GF-D8 (cell line): ENCODE measurements at regions not wholly inside any gene's neighbourhood (a gene's known extent, or its start where the extent isn't known, plus 50 kb on each side); places are given as distances from the start of the nearest gene placed in this dataset.

Experiments
- DNase-seq: peaks from one replicate; lab custom pipeline; 2025; lab: John Stamatoyannopoulos, UW

DNA sequence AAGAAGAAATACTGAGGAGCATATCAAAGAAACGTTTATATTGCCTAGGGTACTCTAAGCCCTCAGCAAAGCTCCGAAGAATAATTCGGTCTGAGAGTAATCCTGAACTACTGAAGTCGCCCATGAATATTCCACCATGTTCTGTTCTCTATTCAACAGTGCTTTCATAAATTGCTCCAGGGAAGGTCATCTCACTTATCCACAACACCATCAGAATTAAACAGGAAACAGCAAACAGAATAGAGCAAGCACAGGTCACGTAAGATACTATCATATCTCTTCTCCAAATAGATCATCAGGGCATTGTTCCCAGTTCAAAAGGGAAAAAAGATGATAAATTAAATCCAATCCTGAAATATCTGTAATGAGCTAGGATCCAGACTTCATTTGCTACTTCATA, 325.6 kb downstream of the DEPDC1B start:
- DNase-seq = no peak

DNA sequence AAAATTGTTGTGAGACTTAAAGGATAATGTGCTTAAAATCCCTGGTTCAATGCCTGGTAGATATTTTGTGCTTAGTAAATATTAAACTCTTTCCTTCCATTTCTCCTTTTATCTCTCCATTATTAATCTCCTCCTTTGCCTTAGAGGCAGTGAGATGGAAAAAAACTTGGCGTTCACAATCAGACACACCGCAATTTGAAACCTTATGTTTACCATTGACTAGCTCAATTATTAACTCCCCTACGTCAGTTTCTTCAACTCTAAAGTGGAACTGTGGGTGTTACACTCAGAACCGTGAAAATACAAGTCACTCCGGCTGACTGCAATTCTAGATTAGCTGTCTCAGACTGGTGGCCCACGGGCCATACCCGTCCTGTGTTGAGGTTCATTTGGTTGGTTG, 327.2 kb downstream of the DEPDC1B start:
- DNase-seq = no peak

DNA sequence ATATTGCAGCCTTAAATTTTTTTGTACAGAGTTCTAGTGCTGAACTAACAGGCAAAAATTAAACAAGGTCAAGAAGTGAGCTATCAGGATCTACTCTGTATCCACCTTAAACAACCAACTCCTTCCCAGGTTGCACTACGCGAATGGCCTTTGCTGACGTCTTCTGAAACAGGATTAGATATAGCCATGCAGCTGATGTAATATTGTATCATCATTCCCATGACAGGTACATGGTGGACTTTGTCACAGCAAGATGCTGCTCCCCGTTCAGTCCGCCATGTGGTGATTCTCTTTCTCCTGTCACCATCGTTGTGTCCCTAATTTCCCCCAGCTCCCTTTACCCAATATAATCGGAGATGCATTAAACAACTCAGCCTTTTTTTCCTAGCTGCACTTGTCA, 328.9 kb downstream of the DEPDC1B start:
- DNase-seq = no peak

DNA sequence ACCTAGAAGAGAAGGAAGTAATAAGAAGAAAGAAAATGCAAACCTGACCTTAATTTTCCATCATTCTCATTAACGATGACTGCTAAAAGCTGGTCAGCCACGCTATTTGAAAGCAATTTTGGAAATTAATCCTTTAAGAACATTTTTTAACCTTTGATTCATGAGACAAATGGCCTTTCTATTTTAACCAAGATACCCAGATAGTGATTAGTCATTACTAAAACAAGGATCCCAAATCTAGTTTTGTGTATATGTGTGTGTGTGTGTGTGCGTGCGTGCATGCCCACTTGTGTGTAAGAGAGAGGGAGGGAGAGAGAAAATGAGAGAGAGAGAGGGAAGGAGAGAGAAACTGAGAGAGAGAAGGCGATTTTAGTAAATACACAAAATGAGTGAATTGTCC, 329.5 kb downstream of the DEPDC1B start:
- no peak for DNase-seq

DNA sequence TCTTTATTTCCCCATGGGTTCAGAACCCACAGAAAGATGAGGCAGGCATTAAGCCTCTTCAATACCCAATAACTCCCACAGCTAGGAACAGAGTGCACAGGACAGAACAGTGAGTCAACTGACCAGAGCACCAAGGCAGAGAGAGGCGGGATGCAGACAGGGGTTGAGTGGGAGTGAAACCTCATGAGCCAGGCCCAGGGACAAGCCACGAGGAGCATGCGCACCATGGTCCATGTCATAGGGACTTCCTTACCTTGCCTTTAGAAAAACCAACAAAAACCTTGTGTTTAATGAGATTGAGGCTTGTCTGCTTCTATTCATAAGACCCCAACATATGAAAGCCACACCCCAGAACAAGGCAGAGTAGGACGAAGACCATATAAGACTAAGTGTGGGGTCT, 330.6 kb downstream of the DEPDC1B start:
- no peak for DNase-seq

DNA sequence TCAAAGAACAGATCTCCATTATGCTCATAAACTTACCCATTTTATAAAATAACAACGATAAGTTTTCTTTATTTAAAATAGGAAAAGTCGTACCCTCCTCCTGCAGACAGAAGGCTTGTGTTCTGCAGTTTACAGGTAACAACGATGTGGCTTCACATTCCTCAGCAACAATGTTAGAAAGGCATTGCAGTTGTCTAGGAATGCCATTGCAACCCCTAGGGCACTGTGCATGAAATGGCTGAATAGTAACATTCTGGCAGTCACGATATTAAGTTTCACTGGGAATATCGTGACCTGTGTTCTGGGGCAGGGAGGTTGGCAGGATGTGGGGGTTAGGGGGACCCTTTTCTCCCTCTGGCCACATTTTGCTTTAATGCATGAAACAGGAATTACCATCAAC, 331.9 kb downstream of the DEPDC1B start:
- DNase-seq = no peak

DNA sequence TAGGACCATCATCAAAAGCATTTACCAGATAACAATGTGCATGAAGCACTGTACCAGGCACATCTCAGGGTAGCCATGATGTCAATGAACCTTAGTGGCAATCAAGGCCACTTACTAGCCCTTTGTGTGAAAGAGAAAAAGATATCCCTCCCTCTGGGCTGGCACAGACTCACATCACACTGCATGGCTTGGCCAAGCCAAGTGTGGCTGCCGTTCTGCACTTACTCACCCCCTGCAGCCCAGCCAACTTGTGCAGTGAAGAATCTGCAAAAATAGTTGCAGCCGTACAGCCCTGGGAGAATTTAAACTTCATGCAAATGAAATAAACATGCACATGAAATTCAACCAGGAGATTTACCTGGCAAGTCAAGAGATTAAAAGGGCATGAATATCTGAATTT, 333.5 kb downstream of the DEPDC1B start:
- no peak for DNase-seq

GRCh38 chr5:60365001-60365400, 335.0 kb downstream of the DEPDC1B start:
- no peak for DNase-seq

DNA sequence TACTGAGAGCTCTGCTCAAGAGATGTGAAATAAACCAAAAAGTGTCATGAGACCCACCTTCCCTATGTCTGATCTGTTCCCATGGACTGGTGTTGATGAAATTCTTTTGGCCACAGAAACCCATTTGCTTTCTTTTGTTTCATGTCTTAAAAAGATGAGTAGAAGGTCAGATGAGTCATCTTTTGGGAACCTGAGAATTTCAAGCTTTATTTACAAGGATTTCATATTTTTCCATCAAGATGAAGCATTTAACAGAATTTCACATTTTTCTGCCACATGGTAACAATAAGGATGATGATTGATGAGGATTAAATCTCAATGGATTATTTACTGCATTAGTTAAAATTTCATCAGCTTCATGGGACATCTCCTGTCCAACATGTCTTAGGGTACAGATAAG, 337.8 kb downstream of the DEPDC1B start:
- DNase-seq = no peak

DNA sequence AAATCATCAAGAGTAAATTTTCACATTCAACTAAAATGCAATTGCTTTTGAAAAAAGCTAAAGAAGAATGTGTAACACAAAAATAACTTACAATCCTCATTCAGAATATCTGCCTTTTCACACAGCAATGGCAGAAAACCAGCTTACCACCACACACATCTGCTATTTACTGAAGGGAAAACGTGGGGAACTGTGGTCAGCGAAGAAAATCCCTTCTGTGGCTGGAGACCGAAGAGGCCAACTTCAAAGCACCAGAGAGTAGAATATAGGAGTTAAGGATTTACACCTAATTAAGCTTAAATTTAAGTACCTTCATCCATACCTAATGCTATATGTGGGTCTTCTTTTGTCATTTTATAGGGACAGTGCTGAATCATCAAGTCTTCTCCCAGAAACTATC, 339.6 kb downstream of the DEPDC1B start:
- no peak for DNase-seq

DNA sequence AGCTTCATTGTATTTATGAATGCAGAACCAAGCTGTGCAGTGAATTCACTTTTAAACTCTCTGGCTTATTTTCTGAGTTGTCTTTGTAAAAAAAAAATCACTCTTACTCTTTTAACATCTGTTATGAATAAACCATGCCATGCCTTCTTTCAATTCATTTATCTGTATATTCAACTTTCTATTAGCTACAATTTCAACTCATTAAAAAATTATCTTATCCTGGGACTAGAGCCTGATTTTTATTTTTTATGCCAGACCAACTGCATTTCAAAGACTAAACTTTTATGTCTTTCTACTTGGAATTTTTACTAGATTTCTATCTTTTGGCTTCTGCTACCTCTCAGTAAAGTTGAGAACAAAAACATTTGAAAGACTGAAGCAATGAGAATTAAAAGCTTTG, 342.7 kb downstream of the DEPDC1B start:
- no peak for DNase-seq

DNA sequence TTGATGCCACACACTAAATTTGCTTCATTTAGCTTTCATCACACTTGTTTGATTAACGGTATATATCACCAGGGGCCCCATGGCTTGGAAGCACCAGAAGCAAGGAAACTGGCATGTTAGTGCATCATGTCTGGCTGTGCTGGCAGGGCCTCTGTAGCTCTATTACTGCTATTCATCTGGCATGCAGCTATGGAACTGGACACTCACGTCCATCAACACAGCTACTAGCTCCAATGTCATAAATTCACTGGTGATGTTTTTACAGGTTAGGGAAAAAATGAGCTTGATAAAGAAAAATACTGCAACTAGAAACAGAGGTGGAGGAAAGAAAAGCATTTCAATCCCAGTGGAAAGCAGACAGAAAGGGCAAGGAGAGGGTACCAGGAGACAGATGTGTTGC, 343.2 kb downstream of the DEPDC1B start:
- no peak for DNase-seq

DNA sequence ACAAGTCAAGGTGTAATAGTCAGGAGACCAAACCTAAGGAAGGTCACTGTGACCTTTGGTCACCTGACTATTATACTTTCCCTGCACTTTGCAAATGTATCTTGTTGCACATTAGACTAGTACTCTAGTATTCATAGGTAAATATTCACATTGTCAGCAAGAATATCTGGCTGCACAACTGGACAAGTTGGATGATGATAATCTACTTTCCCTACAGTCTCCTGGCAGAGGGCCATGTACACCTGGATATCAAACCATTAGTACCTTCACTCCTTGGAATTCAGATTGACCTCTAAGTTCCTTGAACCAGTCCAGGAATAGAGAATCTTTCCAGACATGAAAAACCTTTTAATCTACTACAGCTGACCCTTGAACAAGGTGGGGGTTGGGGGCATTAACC, 344.8 kb downstream of the DEPDC1B start:
- DNase-seq = no peak

DNA sequence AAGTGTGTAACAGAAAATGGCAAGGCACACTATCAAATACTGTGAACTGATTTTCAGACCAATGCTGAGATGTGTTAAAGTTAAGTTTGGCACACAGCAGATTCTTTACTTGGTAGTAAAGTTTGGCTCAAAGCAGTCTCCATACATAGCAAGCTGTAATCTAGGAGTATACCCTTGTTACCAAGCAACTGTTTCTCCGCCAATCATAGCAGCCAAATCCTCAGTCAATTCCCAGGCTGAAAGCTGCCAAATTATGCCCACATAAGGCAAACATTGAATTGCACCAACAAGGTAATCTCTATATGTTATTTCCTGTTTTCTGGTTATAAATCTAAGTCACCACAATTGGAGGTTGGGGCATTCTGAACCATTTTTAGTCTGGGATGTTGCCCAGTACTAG, 345.7 kb downstream of the DEPDC1B start:
- DNase-seq = no peak

DNA sequence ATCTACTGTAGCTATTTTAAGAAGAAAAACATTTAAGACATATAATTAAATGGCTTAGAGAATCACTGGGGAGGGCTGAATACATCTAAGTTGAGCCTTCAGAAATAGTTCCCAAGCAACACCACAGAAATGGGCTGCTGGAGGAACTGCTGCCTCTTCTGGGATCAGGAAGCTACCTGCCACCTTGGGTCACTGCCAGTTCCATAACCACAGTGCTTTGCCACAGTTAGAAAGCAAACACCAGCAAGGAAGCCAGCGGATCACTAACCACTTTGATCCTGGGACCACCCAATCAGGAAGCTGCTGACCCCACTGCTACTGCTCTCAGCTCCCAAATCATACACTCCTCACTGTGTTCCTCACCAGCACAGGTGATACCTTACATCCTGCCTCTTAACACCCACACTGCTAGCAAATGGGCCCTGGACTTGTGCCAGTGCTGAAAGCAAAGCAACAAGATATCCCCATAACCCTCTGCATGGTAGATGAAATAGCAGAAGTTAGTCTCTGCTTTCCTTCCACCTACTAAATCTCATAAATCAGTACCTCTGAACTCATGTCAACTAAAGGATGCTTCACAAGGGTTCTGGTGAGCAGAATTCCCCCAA, 346.9 kb downstream of the DEPDC1B start:
- DNase-seq = no peak

DNA sequence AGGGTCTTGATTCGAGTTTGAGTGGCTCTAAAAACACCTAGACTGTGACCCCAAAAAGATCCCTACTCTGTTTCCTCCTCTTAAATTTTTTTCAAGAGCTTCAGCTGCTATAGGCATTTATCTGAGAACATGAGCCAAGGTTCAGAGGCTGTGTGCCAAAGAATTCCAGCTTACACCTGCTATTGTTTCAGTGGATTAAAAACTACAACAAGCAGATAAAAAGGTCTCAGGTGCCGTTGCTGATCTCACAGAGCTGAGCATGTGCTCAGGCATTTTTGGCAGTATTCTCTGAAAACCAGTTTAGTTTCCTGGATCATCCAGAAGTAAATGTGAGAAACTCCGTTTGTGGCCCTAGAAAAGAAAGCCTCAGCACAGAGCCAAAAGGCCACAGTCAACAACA, 349.2 kb downstream of the DEPDC1B start:
- no peak for DNase-seq

GRCh38 chr5:60349891-60350415, 350.0 kb downstream of the DEPDC1B start:
- no peak for DNase-seq

GRCh38 chr5:60346393-60346792, 353.6 kb downstream of the DEPDC1B start:
- DNase-seq = no peak

GRCh38 chr5:60343102-60343501, 356.9 kb downstream of the DEPDC1B start:
- DNase-seq = no peak

DNA sequence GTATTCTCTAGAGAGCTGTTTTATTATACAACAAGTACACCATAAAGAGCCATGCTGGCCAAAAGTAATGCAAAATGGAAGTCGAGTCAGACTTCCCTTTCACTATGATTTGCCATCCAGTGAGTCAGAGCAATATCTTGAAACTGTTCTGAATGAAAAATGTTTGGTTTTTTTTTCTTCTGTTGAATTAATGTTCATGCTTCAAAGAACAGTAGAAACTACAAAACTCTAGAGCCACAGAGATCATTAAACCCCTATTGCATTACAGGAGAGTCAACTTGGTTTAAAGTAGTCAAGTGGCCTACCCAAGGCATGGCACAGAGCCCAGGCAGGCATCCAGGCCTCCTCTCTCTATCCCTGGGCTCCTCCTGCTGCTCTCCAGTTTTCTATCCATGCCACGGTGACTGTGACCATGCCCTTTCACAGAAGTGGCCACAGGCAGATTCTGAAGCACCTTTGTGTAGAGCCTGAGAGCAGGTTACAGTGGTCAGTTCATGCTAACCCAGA, 358.9 kb downstream of the DEPDC1B start:
- no peak for DNase-seq

DNA sequence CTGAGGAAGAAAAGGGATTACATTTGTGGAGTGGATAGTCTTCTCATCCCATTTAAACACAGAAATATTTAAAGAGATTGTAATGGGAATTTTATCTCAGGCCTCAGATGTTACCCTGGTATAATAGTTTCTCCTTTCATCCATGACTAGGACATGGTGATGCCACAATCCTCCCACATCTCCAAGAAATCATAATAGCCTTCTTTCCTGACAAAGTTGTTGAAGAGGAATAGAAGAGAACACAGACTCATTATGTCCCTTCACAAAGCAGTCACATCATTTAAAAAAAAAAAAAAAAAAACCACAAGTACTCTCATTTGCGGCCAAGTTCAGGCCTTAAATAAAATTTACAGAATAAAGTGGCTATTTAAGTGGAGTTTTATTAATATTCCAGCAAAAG, 359.6 kb downstream of the DEPDC1B start:
- DNase-seq = no peak

DNA sequence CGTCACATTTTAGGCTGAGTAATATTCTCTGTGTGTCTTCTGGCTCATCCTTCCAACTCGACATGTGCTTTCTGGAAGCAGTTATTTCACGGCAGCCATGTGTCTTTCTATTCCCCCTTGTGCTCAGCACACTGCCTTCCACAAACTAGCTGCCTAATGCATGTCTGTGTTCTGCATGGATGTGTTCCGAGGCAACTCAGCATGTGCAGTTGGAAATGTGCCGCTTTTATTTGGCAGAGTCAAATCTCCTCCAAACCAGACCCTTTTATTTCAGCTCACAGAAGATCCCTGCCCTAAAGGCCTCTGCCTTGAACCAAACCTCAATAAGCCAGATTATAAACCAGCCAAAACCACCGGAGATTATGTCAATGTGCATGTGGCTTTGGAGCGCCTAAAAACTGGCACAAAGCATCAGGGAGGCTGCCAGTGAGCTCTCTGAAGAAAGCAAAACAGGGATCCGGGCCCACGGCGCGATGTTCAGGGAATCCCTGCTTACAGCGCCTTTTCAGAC, 360.2 kb downstream of the DEPDC1B start:
- DNase-seq = no peak

DNA sequence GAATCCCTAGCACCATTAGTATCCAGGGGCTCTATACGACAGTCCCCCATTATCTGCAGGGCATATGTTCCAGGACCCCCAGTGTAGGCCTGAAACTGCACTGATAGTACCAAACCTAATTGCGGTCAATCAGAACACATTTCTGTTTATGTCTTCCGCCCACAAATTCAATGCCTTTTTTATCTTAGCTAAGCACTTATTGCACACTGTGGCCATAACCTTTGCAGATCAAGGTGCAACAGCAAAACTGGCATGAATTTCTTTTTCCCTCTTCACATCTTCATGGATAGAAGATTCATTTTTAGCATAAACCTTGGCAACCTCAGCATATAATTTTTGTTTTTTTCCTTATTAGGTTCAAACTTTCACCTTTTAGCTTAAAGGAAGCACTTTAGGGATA, 361.1 kb downstream of the DEPDC1B start:
- DNase-seq = no peak

- DNase-seq = no peak
Observed at GRCh38 chr5:60336491-60336890, 363.5 kb downstream of the DEPDC1B start.
